ENCODE measurements at regions not wholly inside any gene's neighbourhood (a gene's known extent, or its start where the extent isn't known, plus 50 kb on each side); places are given as distances from the start of the nearest gene placed in this dataset.

GRCh38 chr7:131000389-131000788 lies 266.4 kb upstream of the KLF14 start:
- DNase-seq, result no peak

GRCh38 chr7:131000873-131001272 lies 266.9 kb upstream of the KLF14 start:
- DNase-seq, result no peak

DNA sequence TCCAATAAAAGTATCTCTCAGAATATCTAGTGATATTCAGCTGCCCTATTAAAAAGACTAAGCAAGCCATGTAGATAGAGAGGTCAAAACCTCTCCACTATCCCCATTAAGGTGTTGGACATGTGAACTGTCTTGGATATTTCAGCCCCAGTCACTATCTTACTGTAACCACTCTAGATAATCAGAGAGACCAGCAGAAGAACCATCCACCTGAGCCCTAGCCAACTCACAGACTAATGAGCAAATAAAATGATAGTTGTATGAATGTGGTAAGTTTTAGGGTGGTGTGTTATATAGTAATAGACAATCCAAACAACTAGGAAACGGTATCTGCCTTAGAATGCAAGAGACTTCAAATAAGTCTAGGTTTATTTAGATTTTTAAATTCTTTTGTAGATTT lies 268.6 kb upstream of the KLF14 start:
- DNase-seq, result no peak

- no peak for DNase-seq
Observed at GRCh38 chr7:131003634-131004033, 269.6 kb upstream of the KLF14 start.

GRCh38 chr7:131004371-131004770 lies 270.4 kb upstream of the KLF14 start:
- DNase-seq, result no peak

DNA sequence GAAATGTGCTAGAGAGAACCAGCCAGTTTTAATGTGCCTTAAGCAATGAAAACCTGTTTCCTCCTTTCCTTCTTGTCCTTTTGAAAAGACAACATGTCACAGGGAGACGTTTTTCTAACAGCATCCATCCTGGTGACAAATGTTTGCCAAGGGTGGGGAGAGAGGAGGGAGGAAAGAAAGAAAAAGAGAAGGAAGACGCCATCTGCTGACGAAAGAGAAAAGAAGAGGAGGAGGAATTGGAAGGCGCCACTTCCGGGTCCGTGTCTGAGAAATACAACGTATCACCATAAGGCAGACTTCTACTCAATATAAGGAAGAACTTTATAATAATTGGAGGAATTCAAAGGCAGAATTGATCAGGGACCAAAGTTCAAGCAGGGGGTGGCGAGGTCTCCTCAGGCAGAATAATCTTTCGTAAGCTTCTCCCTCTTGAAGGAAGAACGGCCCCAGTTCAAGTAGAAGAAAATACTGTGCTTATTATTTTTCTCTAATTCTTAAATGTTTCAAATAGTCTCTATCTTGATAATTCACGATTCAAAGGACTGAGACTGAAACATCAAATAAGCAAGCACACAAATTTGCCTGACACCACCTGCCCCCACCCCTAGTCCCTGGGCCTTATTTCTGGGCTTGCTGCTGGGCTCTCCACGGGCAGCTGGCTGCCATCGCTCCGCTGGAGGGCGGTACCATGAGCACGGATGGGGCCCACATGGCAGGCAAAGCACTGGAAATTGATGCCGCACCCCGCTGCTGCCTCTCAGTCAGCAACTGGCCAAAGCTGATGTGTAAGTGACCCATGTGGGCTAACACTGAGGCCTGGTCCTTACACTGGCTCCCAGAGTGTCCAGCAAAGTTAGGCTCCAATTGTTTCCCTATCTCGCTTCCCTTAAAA lies 273.7 kb upstream of the KLF14 start:
- no peak for DNase-seq

DNA sequence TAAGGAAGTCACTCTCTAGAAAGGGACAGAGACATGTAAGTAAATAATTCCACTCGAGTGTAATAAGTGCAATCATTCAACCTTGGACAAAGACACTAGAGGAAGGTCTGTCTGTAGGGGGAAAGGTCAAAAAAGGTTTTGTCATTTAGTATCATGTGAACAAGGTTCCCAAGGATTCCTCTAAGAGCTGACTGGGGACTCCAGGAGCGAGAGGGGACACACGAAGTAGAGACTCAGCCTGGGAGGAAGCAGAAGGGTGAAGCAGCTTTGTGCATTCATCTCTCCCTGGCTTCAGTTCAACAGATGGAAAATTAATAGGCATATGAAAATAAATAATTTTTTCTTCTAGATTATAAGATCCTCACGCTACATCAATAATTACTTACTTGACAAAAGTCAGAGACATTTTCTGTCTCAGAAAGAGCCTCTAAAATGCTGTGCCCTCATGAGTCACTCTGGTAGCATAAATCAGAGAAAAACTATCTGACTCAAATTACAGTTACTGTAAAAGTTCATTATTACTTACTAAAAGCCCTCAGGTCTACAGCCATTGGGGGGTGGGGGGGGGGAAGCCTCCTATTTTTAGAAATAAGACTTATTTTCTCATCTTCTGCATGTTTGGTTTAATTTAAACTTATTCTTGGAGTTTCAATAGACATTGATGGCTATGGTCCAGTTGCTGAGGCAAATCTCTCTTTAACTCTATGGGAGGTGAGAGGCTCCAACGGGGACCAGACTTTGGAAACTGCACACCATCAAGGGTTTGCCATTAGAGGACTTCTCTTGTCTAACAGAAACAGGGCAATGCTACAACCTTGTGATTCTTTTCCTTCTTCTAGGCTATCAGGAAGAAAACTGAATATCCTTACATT lies 275.1 kb upstream of the KLF14 start:
- no peak for DNase-seq

- DNase-seq, result no peak
Observed at GRCh38 chr7:131010029-131010716, 276.2 kb upstream of the KLF14 start.

GRCh38 chr7:131010717-131011431 lies 276.9 kb upstream of the KLF14 start:
- no peak for DNase-seq

DNA sequence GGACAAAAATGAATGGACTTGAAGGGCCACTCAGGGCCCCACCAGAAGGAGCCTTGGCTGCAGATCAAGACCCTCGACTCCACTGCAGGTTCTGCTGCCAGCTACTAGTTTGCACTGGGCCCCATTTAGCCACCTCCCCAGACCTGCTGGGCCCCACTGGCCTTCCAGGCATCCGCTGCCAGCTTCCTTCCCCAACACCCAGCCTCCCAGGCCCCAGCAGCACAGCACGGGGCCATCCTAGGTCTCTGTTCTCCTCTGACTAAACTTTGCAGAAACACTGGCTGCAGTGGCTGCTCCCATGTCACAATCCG lies 277.4 kb upstream of the KLF14 start:
- DNase-seq, result no peak

- DNase-seq, result no peak
Observed at GRCh38 chr7:131011976-131012375, 278.0 kb upstream of the KLF14 start.

- no peak for DNase-seq
Observed at GRCh38 chr7:131012477-131013031, 278.5 kb upstream of the KLF14 start.

- no peak for DNase-seq
Observed at GRCh38 chr7:131013716-131014115, 279.7 kb upstream of the KLF14 start.

DNA sequence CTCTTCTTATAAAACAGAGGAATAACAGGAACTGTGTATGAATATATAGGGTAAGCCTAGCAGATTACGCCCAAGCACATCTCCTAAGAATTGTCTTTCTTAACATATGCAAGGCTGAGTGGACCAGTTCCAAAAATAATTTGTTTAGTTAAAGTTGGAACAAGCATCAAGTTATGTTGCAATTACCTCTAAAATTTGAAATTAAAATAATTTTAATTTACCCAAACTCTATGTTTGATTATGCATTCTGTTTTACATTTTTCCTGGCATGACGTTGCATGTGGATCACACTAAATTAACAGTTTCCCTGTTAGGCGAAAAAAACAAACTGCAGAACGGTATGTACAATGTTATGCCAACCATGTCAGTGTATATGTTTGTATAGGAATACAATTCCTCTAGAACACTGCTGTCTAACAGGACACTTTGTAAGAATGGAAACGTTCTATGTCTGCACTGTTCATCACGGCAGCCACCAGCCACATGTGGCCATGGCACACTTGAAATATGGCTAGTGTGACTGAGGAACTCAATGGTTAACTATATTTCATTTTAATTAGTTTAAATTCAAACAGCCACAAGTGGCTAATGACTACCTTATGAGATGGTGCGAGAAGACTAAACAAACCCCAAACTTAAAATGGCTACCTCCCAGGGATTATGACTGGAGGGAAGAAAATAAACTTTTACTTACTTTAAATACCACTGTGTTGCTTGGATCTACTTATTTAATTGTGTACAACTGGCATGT lies 281.1 kb upstream of the KLF14 start:
- DNase-seq, result no peak

DNA sequence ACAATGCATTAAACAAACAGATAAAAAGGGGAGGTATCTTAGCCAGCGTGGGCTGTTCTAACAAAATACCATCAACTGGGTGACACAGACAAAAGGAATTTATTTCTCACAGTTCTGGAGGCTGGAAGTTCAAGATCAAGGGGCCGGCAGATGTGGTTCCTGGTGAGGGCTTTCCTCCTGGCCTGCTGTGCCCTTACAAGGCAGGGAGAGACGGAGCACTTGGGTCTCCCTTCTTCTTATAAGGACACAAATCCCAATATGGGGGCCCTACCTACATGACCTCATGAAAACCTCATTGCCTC lies 281.6 kb upstream of the KLF14 start:
- DNase-seq, result no peak

GRCh38 chr7:131016230-131016629 lies 282.2 kb upstream of the KLF14 start:
- no peak for DNase-seq

DNA sequence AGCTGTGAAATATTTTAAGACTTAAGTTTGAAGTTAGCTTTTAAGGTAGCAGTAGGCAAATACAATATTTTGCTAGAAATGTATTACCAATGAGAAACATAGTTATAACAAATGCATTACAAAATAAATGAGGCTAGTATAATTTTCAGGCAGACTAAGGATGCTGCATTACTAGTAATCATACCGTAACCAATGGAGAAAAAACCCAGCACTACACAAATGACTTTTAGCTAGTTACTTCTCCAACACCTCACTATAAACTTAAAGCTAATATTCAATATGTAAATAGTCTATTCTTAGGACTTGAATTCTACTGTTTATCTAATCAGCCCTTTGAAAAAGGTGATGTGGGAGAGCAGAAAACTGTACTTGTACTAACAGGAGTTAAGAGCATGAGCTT lies 285.3 kb upstream of the KLF14 start:
- no peak for DNase-seq

- no peak for DNase-seq
Observed at GRCh38 chr7:131020759-131021261, 286.8 kb upstream of the KLF14 start.

DNA sequence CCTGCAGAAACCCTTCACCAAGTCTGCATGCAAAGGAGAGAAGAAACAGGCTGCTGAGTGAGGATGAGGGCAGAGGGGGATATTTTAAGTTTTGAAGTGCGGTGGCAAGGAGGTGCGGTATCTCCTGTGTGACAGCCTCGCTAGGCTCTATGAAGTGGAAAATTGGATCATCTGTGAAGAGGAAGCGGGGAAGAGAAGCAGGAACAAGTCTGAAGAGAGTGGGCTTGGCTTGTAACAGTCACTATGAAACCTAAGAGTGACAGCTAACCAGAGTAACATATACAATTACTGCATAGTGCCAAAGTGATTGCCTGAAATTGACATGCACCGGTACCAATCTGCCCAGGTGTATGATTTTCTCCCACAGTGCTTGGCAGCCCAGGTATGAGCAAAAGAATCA lies 287.5 kb upstream of the KLF14 start:
- no peak for DNase-seq

- DNase-seq, result no peak
Observed at GRCh38 chr7:131021902-131022301, 287.9 kb upstream of the KLF14 start.

DNA sequence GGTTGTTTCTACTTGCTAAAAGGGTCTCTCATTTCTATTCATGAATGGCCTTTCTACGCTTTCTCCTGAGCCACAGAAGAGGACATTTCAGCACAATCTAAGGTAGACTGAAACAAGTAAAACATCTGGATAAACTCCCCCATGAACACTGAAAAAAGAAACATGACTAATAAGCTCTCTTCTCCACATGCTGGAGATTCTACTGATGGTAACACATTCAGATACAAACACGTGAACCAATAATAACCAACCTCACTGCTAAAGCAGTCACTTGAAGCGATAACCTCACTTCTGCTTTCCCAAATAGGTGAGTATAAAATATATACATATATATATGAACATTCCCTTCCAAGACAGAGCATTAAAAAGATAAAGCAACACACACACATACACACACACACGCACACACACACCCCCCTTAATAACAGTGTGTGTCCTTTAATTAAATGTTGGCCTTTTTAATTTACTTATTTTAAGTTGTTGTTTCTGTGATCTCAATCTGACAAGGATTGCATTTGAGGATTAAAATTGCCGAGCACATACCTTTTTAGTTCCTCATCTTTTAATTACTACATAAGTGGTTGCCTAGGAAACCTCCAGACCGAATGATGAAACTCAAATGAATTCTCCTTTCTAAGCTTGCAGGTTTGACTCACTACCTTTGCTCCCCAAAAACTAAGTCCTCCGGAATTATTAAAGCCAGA lies 292.4 kb upstream of the KLF14 start:
- no peak for DNase-seq
